Right lobe of liver (tissue), 6 donors: ENCODE measurements at regions not wholly inside any gene's neighbourhood (a gene's known extent, or its start where the extent isn't known, plus 50 kb on each side); places are given as distances from the start of the nearest gene placed in this dataset.

ENCODE experiments used
- ATAC-seq, 4 donors: fragments of 200-7000 bp; cut with Tn5 transposase; one replicate each; pipeline ENCODE4 v1.9.1; 2020; ENCODE audit warnings: mild to moderate bottlenecking in 4 of 4, moderate library complexity in 4 of 4
- DNase-seq, 3 donors: peaks; one replicate each; pipeline ENCODE4 v3.0.0-alpha.2; 2020
- H3K27ac ChIP-seq, 3 donors: fragments of 200-600 bp; one replicate each; pipeline ENCODE4 v1.8.0; 2022
- H3K27me3 ChIP-seq, 2 donors: fragments of 200-600 bp; one replicate each; pipeline ENCODE4 v1.8.0; 2022
- H3K36me3 ChIP-seq, 4 donors: fragments of 200-600 bp; sonication (generic) in 1 of 4; one replicate each; pipeline versions ENCODE4 v1.5.1 to v1.8.0; 2017 to 2022; ENCODE audit warnings: control low read depth in 1 of 4
- H3K4me1 ChIP-seq, 4 donors: fragments of 200-600 bp; sonication (generic) in 1 of 4; one replicate each; pipeline versions ENCODE4 v1.5.1 to v1.8.0; 2017 to 2022; ENCODE audit warnings: control low read depth in 1 of 4
- H3K4me3 ChIP-seq, 3 donors: fragments of 200-600 bp; one replicate each; pipeline ENCODE4 v1.8.0; 2022
- H3K9me3 ChIP-seq, 4 donors: fragments of 200-600 bp; sonication (generic) in 1 of 4; one replicate each; pipeline versions ENCODE4 v1.5.1 to v1.8.0; 2017 to 2022; ENCODE audit warnings: control low read depth in 1 of 4
- CTCF ChIP-seq, 4 donors: fragments of 200-600 bp in 3 of 4; fragments of 450-650 bp in 1 of 4; IDR thresholded peaks; one replicate each; pipeline versions ENCODE4 v1.5.1 to v1.8.0; 2016 to 2022; ENCODE audit warnings: antibody characterized with exemption in 4 of 4, mild to moderate bottlenecking in 2 of 4
- POLR2A ChIP-seq: fragments of 450-650 bp; IDR thresholded peaks from one replicate; pipeline ENCODE4 v1.6.1; 2017; ENCODE audit warnings: antibody characterized with exemption, mild to moderate bottlenecking
- WGBS: methylation state at CpG from one replicate; pipeline ENCODE4 v1.1.6; 2018; ENCODE audit warnings: low coverage, low lambda C conversion rate; ENCODE audit not compliant: insufficient coverage; ENCODE audit errors: missing lambda C conversion rate; 5-methylcytosine and 5-hydroxymethylcytosine counted together
- intact Hi-C, 2 donors: fragments of 100-400 bp; cut with DNase I; formaldehyde crosslinking; loops; one replicate each; pipeline versions ENCODE4 v1.11.2 to v1.14.1; 2022
- donor health status: DM: no; HTN: yes; CAD: no.
- donor health status: DM: no; HTN: no; CAD: no.
- donor health status: DM: no; HTN: no; CAD: no.
- donor health status: DM: no; HTN: yes; CAD: no.
- donor health status: DM: no; HTN: yes; CAD: no.

- no peaks in the 10 kb centered on the region for H3K4me1 ChIP-seq
- H3K9me3 ChIP-seq, result no peaks in the 10 kb centered on the region
- TF ChIP-seq CTCF (IDR thresholded peaks at IDR 0.05) (no peak), POLR2A (no peak)
- ATAC-seq (no peak), DNase-seq (no peak)
- no peaks in the 10 kb centered on the region for H3K36me3 ChIP-seq
- intact Hi-C loops, result no loop called here
- H3K27me3 ChIP-seq, result no peaks in the 10 kb centered on the region
- no peak overlapping the region for H3K27ac ChIP-seq
- no peak overlapping the region for H3K4me3 ChIP-seq
Measured at GRCh38 chr6:141467881-141468280, 664.8 kb upstream of the GJE1 start.

- 71% methylated on average over 1 of the region's 1 CpG for WGBS
- H3K36me3 ChIP-seq, result no peaks in the 10 kb centered on the region
- H3K27ac ChIP-seq, result no peak overlapping the region
- no peak for DNase-seq
- H3K9me3 ChIP-seq, result no peaks in the 10 kb centered on the region
- intact Hi-C loops, result no loop called here
- H3K27me3 ChIP-seq, result no peaks in the 10 kb centered on the region
- H3K4me1 ChIP-seq, result no peaks in the 10 kb centered on the region
- no peak overlapping the region for H3K4me3 ChIP-seq
- no peak for ATAC-seq
- TF ChIP-seq CTCF (IDR thresholded peaks at IDR 0.05), result no peak
- no peak for TF ChIP-seq POLR2A
Measured at GRCh38 chr6:141467041-141467440, 665.7 kb upstream of the GJE1 start.

GRCh38 chr6:141464896-141465295 lies 667.8 kb upstream of the GJE1 start:
- H3K9me3 ChIP-seq, result no peaks in the 10 kb centered on the region
- DNase-seq (no peak), ATAC-seq (no peak)
- TF ChIP-seq POLR2A, result no peak
- TF ChIP-seq CTCF (IDR thresholded peaks at IDR 0.05), result no peak
- no peaks in the 10 kb centered on the region for H3K36me3 ChIP-seq
- 83% methylated on average over 2 of the region's 2 CpGs for WGBS
- no peaks in the 10 kb centered on the region for H3K4me1 ChIP-seq
- intact Hi-C loops, result no loop called here
- no peaks in the 10 kb centered on the region for H3K27me3 ChIP-seq
- H3K27ac ChIP-seq, result no peak overlapping the region
- no peak overlapping the region for H3K4me3 ChIP-seq

GRCh38 chr6:141464490-141464889 lies 668.2 kb upstream of the GJE1 start:
- no peaks in the 10 kb centered on the region for H3K27me3 ChIP-seq
- H3K27ac ChIP-seq, result no peak overlapping the region
- intact Hi-C loops, result no loop called here
- no peak overlapping the region for H3K4me3 ChIP-seq
- DNase-seq, result no peak
- TF ChIP-seq POLR2A (no peak), CTCF (IDR thresholded peaks at IDR 0.05) (no peak)
- ATAC-seq, result no peak
- WGBS, result 42% methylated on average over 2 of the region's 2 CpGs
- H3K36me3 ChIP-seq, result no peaks in the 10 kb centered on the region
- H3K4me1 ChIP-seq, result no peaks in the 10 kb centered on the region
- no peaks in the 10 kb centered on the region for H3K9me3 ChIP-seq

- ATAC-seq (no peak), DNase-seq (no peak)
- H3K27ac ChIP-seq, result no peak overlapping the region
- H3K27me3 ChIP-seq, result no peaks in the 10 kb centered on the region
- no peak for TF ChIP-seq CTCF (IDR thresholded peaks at IDR 0.05)
- no peak for TF ChIP-seq POLR2A
- no peaks in the 10 kb centered on the region for H3K9me3 ChIP-seq
- intact Hi-C loops, result no loop called here
- WGBS, result 65% methylated on average over 8 of the region's 8 CpGs
- no peaks in the 10 kb centered on the region for H3K36me3 ChIP-seq
- H3K4me3 ChIP-seq, result no peak overlapping the region
- no peaks in the 10 kb centered on the region for H3K4me1 ChIP-seq
Measured at GRCh38 chr6:141463237-141463977, 669.3 kb upstream of the GJE1 start.
